Keratinocyte (primary cell): ENCODE measurements at regions not wholly inside any gene's neighbourhood (a gene's known extent, or its start where the extent isn't known, plus 50 kb on each side); places are given as distances from the start of the nearest gene placed in this dataset.

Experiments
- DNase-seq: peaks from one replicate; pipeline ENCODE4 v3.0.0-alpha.2; 2011; ENCODE audit warnings: low read depth, missing footprints, low spot score
- FAIRE-seq: peaks from 2 replicates; lab custom pipeline; 2011; peaks lifted over from hg19 to GRCh38; lab: Jason Lieb, UNC
- H2AFZ ChIP-seq: 2 replicates; pipeline ENCODE4 v1.6.0; 2012; ENCODE audit warnings: low read length, control low read depth, inconsistent platforms; ENCODE audit not compliant: control insufficient read depth
- H3K27ac ChIP-seq: 2 replicates; pipeline ENCODE4 v1.5.1; 2011; ENCODE audit warnings: low read length; ENCODE audit not compliant: control insufficient read depth, insufficient read depth
- H3K27me3 ChIP-seq: 3 replicates; pipeline ENCODE4 v1.6.0; 2011; ENCODE audit warnings: low read length; ENCODE audit not compliant: control insufficient read depth, insufficient read depth; ENCODE audit errors: extremely low read depth
- H3K36me3 ChIP-seq, 2 experiments: 2 replicates in 1 of 2; 3 replicates in 1 of 2; pipeline ENCODE4 v1.5.1; 2011; ENCODE audit warnings: low read length in 2 of 2, mild to moderate bottlenecking in 1 of 2; ENCODE audit not compliant: control insufficient read depth in 2 of 2, insufficient read depth in 2 of 2; ENCODE audit errors: extremely low read depth in 1 of 2
- H3K4me1 ChIP-seq: 3 replicates; pipeline ENCODE4 v1.5.1; 2011; ENCODE audit warnings: low read length; ENCODE audit not compliant: control insufficient read depth, insufficient read depth; ENCODE audit errors: extremely low read depth
- H3K4me2 ChIP-seq: 3 replicates; pipeline ENCODE4 v1.6.0; 2011; ENCODE audit warnings: low read depth, low read length; ENCODE audit not compliant: control insufficient read depth, insufficient read depth; ENCODE audit errors: extremely low read depth
- H3K4me3 ChIP-seq, 3 experiments: fragments of 200-600 bp in 1 of 3; sonication (generic) in 1 of 3; 2 replicates in 2 of 3; 3 replicates in 1 of 3; pipeline ENCODE4 v1.5.1; 2011 to 2016; ENCODE audit warnings: low read length in 3 of 3, mild to moderate bottlenecking in 3 of 3, control low read depth in 2 of 3, inconsistent platforms in 1 of 3, low read depth in 1 of 3, mixed read lengths in 1 of 3, mixed run types in 1 of 3, moderate library complexity in 1 of 3; ENCODE audit not compliant: control insufficient read depth in 2 of 3, insufficient read depth in 2 of 3; ENCODE audit errors: extremely low read depth in 1 of 3
- H3K79me2 ChIP-seq: 2 replicates; pipeline ENCODE4 v1.6.0; 2012; ENCODE audit warnings: low read length; ENCODE audit not compliant: control insufficient read depth, insufficient read depth
- H3K9ac ChIP-seq: 3 replicates; pipeline ENCODE4 v1.6.0; 2011; ENCODE audit warnings: low read length; ENCODE audit not compliant: control insufficient read depth, insufficient read depth; ENCODE audit errors: extremely low read depth
- H3K9me1 ChIP-seq: 3 replicates; pipeline ENCODE4 v1.6.0; 2011; ENCODE audit warnings: low read length; ENCODE audit not compliant: control insufficient read depth, insufficient read depth; ENCODE audit errors: extremely low read depth
- H3K9me3 ChIP-seq: 2 replicates; pipeline ENCODE4 v1.5.1; 2012; ENCODE audit warnings: low read depth, low read length; ENCODE audit not compliant: control insufficient read depth
- H4K20me1 ChIP-seq: 3 replicates; pipeline ENCODE4 v1.6.0; 2011; ENCODE audit warnings: low read length; ENCODE audit not compliant: control insufficient read depth, insufficient read depth; ENCODE audit errors: extremely low read depth
- EZH2 ChIP-seq: IDR thresholded peaks from one replicate; pipeline ENCODE4 v1.6.1; 2012; ENCODE audit warnings: inconsistent platforms, mild to moderate bottlenecking, low read length, moderate library complexity
- dilution Hi-C: fragments of 300-500 bp; cut with MboI; formaldehyde crosslinking; loops from one replicate; pipeline ENCODE4 v1.7.0; 2020; ENCODE audit warnings: low sequenced_read_pairs; ENCODE audit not compliant: extremely low pct_ligation_motif_present
- TF ChIP-seq, protein P1 (sequence below), 3 experiments: IDR thresholded peaks in 1 of 3; conservative IDR thresholded peaks in 1 of 3; optimal IDR thresholded peaks in 1 of 3; 2 replicates in 2 of 3; 3 replicates in 1 of 3; pipeline versions ENCODE3 to v1.5.1; 2011; ENCODE audit warnings: low read length in 3 of 3, mild to moderate bottlenecking in 3 of 3, moderate library complexity in 2 of 3, control low read depth in 1 of 3, inconsistent platforms in 1 of 3; ENCODE audit not compliant: insufficient read depth in 2 of 3; ENCODE audit errors: extremely low read depth in 1 of 3

GRCh38 chr15:50820808-50821382 lies 55.4 kb upstream of the SPPL2A start:
- FAIRE-seq, result no peak
- Histone ChIP-seq H3K36me3 (no peaks in the 10 kb centered on the region), H3K4me1 (peaks cover 7% of the 10 kb centered on the region), H4K20me1 (no peaks in the 10 kb centered on the region), H3K27me3 (no peaks in the 10 kb centered on the region), H3K9me3 (no peaks in the 10 kb centered on the region), H3K4me2 (no peak overlapping the region), H3K9me1 (no peaks in the 10 kb centered on the region), H2AFZ (no peak overlapping the region), H3K27ac (no peak overlapping the region), H3K9ac (no peak overlapping the region), H3K79me2 (no peaks in the 10 kb centered on the region), H3K4me3 (no peak overlapping the region)
- dilution Hi-C loops, result no loop called here
- no peak for DNase-seq
- TF ChIP-seq, protein P1, sequence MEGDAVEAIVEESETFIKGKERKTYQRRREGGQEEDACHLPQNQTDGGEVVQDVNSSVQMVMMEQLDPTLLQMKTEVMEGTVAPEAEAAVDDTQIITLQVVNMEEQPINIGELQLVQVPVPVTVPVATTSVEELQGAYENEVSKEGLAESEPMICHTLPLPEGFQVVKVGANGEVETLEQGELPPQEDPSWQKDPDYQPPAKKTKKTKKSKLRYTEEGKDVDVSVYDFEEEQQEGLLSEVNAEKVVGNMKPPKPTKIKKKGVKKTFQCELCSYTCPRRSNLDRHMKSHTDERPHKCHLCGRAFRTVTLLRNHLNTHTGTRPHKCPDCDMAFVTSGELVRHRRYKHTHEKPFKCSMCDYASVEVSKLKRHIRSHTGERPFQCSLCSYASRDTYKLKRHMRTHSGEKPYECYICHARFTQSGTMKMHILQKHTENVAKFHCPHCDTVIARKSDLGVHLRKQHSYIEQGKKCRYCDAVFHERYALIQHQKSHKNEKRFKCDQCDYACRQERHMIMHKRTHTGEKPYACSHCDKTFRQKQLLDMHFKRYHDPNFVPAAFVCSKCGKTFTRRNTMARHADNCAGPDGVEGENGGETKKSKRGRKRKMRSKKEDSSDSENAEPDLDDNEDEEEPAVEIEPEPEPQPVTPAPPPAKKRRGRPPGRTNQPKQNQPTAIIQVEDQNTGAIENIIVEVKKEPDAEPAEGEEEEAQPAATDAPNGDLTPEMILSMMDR (optimal IDR thresholded peaks at IDR 0.05 in 1 of 3, IDR thresholded peaks at IDR 0.05 in 1 of 3, conservative IDR thresholded peaks at IDR 0.05 in 1 of 3; ENCODE audit: extremely low read depth in 1 of 3, insufficient read depth in 2 of 3, low read length in 3 of 3), result no peak
- TF ChIP-seq EZH2, result no peak

GRCh38 chr15:50819344-50819743 lies 53.8 kb upstream of the SPPL2A start:
- FAIRE-seq, result no peak

More at GRCh38 chr15:50819344-50819743, 53.8 kb upstream of the SPPL2A start:
- Histone ChIP-seq H3K9me3 (no peaks in the 10 kb centered on the region), H3K36me3 (no peaks in the 10 kb centered on the region), H3K9me1 (no peaks in the 10 kb centered on the region), H3K4me2 (no peak overlapping the region), H2AFZ (no peak overlapping the region), H3K79me2 (no peaks in the 10 kb centered on the region), H4K20me1 (no peaks in the 10 kb centered on the region), H3K9ac (no peak overlapping the region), H3K27me3 (no peaks in the 10 kb centered on the region), H3K4me3 (no peak overlapping the region), H3K27ac (no peak overlapping the region), H3K4me1 (peaks cover 7% of the 10 kb centered on the region)
- no peak for TF ChIP-seq EZH2
- TF ChIP-seq, protein P1 (optimal IDR thresholded peaks at IDR 0.05 in 1 of 3, IDR thresholded peaks at IDR 0.05 in 1 of 3, conservative IDR thresholded peaks at IDR 0.05 in 1 of 3; ENCODE audit: extremely low read depth in 1 of 3, insufficient read depth in 2 of 3, low read length in 3 of 3), result no peak
- dilution Hi-C loops, result no loop called here
- DNase-seq, result no peak
